NCI-H510A treated with DMSO at 0.1 percent for 48 hours (cell line): ENCODE measurements at regions not wholly inside any gene's neighbourhood (a gene's known extent, or its start where the extent isn't known, plus 50 kb on each side); places are given as distances from the start of the nearest gene placed in this dataset.

Experiments
- DNase-seq: peaks from one replicate; lab custom pipeline; 2025; lab: John Stamatoyannopoulos, UW

DNA sequence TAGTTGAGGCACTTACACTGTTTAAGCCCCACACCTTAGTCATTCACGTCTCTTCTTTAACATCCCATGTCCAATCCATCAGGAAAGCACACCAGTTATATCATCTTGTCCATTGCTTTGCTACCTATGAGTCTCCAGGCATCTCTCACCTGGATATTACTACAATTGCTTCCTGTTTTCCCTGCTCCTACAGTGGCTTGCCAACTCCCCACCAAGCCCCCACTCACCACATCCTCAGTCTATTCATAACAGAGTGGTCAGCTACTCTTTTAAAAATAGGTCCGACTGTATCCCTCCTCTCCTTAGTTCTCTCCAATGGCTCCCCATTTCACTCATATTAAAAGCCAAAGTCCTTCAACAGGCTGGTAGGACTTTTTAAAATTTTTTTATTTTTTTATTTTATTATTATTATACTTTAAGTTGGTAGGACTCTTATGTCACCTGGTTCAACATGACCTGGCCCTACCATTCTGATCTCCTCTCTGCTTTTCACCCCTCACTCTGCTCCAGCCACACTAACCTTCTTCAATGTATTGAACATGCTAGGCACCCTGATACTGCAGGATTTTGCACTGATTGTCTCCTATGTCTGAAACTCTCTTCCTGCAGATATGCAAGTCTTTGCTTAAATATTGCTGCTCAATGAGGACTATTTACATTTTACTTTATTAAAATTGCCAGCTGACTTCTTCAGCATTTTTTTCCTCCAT is 253.2 kb downstream of the CYRIA start:
- no peak for DNase-seq

DNA sequence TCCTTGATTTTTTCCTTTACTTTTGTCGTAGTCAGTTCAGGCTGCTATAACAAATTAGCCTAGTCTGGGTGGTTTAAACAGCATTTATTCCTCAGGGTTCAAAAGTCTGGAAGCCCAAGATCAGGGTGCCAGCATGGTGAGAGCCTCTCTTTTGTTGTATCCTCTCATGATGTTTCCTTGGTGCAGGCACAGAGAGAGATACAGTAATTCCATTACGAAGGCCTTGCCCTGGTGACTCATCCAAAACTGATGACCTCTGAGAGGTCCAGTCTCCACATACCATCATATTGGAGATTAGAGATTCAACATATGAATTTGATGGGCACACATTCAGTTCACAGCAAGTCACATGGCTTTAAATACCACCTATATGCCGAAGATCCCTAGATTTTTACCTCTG is 253.8 kb downstream of the CYRIA start:
- no peak for DNase-seq

DNA sequence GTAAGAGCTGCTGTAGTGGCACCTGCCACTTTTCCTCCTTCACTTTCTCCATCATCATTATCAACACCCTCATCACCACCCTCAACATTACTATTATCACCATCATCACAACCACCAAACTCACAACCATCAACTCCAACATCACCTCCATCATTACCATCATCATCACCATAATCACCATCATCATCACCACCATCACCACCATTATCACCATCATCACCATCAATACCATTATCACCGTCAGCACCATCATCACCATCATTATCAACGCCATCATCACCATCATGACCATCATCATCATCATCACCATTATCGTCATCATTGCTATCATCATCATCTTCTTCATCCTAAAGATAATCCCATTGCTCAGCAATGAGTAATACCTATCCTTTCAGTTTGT is 255.8 kb downstream of the CYRIA start:
- DNase-seq: no peak

DNA sequence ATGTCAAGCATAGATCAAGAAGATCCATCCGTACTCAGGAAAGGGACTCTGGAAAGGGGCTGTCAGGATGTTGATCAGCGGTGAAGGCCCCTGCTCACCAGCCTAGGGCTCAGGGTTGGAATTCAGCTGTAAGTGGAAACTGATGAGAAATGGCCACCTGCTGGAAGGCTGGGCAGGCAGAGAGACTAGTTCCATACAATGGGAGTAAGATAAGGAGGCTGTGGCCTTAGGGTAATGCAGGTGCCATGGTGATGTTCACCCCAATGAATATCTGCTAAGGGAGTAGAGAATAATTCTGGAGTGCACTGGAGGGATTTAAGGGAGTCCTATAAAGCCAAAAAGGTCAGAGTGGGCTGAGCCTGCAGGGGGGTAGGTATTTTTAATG is 256.6 kb downstream of the CYRIA start:
- no peak for DNase-seq

DNA sequence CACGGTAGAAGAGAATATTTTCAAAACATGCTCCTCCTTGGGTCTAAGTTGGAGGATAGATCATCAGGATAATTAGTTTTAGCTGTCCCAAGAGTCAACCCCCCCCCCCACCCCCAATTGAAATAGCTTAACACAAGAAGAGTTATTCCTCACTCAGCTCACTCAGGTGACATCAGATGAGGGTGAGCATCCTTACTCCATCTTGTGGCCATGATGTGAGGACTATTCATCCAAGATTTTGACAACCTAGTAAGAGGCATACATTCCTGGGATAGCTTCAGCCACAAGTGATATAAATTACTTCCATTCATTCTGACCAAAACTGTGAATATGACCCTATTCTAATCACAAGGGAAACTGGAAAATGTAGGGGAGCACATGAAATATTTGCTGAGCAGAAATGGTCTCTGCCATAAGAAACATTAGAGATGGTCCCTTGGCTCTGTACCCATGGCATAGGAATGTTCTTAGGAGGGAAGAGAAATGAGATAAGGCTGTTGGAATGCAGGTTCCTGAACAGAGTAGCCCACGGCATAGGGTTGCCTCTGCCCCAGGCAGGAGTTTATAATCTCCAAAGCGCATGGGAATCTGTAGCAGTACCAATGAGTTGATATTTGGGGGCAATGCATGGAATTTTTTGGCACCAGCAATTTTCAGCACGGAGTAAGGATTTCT is 257.2 kb downstream of the CYRIA start:
- no peak for DNase-seq

DNA sequence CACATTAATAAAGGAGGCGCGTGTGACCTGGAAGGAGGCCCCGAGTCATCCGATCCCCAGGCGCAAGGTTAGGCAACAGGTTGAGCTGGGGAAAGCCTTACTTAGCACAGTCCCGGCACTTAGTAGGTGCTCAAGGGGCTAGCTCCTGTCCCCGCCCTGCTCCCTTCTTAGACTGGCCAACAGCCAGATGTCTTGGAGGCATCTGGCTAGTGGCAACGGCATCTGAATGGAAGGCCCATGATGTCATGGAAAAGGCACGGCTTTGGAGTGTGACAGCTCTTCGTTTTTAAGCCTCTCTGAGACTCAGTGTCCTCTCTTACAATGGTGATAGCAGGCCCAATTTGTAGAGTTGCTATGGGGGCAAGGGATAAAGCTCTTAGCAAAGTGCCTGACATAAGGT is 258.3 kb downstream of the CYRIA start:
- no peak for DNase-seq

DNA sequence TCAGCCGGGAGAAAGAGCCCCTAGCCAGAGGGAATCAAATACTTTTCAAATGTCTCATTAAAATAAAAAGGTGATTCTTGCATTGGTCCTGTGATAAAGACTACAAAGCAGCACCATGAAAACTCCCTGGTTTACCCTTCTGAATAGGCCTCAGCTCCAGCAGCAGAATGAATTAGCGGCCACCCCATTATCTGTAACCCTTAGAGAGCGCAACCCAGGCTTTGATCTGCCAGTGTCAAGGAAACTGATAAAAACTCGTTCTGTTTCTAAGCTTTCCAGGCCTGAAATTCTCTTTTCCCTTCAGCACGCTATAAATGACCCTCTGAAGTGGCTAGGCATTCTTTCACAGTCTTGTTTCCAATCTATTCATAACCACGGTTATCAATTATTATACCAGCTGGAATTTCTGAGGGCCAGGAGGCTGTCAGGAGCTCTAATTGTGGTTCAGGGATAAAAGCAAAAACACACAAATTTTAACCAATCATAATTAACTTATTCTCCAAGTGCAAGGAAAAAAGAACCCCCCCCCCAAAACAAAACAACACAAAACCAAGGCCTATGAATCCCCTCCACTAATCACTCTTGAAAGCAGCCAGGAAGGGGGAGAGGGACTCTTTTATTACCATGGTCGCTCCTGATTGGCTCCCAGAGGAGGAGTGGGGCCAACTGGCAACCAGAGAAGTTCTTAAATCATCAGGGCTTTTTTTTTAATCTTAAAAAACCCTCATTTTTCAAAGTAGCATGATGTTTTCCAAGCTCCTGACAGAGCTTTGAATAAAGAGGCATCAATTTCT is 258.9 kb downstream of the CYRIA start:
- DNase-seq: no peak

DNA sequence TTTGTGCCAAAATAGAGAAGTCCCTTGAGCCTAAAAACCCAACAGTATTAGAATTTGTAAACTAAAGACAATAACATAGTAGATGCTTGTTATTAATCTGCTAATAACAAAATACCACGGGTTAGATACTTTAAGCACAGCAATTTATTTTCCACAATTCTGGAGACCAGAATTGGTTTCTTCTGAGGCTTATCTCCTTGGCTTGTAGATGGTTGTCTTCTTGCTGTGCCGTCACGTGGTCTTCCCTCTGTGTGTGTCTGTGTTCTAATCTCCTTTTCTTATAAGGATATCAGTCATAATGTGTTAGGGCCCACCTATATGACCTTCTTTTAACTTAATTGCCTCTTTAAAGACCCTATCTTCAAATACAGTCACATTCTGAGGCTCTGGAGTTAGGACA is 260.1 kb downstream of the CYRIA start:
- no peak for DNase-seq

DNA sequence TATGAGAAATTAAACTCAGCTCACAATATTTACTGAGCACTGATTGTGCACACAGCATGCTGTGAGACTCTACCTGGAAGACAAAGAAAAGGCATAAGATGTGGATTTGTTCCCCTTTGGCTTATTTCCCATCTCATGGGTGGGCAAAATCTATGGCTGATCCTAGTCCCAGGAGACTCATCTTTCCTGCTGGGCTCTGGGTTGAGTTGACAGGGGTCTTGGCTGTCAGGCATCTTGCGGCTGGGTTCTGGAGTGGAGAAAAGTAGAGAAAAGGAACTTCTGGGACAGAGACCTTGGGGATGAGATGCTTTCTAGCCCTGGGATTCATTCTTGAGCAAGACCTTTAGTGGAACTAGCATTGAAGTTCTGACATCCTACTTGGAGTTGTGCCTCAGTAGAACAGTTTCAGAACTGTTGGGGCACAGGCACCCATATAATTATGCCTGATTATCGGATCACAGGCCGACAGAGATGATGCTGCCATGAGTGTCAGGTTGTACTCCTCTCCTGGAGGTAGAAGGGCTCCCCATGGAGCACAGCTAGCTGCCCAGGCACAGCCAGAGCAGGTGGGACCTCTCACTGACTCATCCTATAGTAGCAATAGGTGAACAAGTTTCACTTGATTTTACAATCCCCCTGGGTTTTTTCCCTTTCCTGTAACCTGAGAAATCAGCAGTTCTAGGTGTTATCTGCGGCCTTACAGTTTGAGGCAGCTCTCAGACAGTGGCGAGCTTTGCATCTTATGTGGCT is 260.9 kb downstream of the CYRIA start:
- DNase-seq: no peak

DNA sequence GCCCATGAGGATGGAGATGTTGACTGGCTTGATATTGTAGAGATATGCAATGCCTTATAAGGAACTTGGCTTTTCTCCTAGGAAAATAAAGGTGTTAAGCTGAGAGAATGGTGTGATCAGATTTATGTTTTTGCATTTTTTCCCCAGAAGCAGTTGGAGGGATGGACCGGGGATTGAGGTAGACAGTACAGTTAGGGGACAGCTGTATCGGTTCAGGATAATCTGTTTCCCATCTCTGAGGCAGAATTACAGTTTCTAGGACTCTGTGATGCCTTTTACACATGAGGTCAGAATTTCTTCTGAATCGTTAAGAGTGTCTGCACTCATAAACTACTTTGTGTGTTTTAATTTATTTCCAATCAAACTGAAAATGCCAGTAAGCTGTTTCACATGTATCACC is 261.5 kb downstream of the CYRIA start:
- DNase-seq: no peak

DNA sequence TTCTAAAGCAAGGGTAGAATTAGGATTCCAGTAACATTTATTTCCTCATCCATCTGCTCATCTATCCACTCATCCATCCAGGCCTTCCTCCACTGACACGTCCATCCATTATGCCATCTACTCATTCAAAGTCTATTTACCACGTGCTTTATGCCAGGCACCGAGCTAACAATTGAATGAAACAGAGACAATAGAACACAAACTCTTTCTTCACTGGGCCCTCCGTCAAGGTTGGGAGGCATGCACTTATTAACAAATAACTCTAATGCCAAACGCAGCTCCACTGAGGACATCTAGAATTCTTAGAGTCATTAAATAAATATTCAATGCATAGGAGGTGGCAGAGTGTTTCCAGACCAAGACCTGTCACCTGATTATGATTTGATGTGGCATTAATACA is 262.7 kb downstream of the CYRIA start:
- no peak for DNase-seq

DNA sequence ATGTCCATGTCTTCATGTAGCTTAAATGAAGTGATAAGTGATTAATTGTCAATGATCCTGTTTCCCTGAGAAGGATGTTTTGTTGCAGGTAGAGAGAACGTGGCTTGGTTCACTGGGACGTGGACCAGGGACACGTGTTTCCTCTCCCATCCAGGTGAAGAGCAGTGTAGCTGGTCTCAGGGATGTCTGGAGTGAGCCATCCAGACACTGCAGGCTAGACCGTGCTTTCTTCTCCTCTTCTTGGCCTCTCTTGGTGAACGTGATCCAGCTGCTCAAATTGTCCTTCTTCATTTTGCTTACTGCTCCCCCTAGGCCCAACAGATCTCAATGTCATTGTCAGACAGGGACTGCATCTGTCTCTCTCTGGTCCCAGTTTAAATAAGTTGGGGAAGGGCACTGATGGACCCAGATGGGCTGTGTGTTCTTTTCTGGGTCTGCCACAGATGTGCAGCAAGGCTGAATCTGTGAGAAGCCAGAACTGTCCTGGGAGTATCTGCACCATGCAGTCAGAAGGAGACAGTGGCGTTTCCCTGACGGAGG is 263.8 kb downstream of the CYRIA start:
- DNase-seq: no peak

DNA sequence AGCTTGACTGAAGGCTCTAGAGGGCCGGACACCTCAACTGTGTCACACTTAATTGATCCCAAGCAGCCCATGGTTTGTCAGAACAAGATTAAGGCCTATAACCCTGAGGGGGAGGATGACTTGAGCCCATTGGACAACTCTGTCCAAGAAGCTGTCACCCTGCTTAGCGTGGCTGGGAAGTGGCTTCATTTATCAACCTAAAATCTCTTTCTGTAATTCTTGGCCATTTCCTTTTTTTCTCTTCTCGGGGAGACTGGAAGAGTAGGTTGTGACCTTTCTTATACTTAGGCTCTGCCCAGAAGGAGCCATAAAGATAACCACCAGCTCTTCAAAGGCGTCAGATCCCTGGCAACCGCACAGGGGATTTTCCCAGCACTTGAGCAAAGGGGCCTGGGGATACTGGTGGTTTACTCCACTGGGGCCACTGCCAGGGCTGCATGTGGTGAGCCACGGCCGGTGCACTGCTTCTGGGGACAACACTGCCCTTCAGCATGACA is 265.5 kb downstream of the CYRIA start:
- no peak for DNase-seq

DNA sequence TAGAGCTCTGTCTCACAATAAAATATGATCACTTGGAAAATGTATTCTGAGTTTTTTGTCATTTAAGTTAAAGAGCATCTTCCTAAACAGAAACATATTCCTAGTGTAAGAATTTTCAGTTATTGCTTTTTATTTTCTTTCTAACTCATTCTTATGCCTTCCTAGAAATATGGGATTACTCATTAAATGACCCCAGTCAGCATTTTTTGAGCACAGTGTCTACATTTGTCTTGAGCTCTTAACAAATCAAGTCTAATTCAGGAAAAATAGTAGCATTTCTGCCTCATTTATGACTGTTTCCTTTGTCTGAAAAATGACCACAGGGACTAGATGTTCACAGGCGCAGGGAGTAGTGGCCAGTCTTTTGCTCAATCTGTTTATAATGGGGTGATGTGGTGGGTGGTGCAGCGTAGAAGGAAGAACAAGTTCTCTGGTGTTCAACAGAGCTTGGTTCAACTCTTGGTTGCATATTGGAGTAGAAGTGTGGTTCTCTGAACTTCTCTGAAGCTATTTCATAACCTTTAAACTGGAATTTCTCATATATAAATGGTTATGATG is 267.1 kb downstream of the CYRIA start:
- no peak for DNase-seq

DNA sequence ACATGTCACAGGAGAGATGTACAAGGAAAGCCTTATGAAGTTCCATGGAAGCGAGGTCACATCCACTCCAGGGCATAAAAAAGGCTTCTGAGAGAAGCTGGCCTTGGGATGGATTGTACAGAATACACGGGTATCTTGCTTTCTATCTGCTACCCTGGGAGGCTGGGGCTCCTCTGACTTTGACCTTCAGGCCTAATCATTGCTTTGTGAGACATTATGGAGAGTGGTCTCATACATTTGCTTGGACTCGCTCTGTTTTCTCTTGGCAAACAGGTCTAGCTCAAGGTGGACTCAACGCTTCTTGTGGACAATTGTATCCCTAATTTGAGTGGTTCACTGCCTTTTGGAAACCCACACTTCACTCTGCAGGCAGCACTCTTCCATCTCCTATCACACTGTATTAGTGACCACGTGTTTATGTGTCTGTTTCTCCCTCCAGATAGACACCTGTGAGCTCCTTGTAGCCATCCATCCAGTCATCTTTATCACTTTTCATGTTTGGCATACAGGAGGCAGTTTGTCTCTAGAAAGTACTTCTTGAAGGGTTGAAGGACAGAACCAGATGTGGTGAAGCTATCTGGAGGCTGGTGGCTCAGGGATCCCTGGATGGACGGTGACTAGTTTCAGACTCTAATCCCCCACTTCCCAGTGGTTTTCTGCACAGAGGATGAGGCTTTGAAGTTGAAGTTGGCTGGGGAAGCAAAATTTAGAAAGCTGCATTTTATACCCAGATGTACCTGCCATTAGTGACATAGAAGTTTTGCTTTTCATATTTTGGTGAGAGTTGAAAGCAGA is 267.8 kb downstream of the CYRIA start:
- DNase-seq: no peak

DNA sequence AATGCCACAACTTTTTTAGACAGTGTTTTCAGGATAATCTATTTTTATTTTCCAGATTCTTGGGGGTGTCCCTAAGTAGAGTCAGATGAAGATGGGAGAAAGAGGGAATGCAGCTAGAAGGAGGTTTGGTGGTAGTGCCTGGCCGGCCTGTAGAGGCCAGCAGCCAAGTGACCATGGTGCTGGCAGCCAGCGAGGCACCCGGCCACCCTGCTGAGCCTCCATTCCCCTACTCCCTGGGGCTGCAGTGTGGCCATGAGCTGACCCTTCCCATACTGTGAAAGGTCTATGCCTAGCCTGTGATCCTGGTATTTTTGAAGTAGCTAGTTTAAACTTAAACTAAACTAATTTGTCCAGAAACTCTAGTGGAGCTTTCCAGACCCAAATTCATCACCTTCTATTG is 268.6 kb downstream of the CYRIA start:
- no peak for DNase-seq

DNA sequence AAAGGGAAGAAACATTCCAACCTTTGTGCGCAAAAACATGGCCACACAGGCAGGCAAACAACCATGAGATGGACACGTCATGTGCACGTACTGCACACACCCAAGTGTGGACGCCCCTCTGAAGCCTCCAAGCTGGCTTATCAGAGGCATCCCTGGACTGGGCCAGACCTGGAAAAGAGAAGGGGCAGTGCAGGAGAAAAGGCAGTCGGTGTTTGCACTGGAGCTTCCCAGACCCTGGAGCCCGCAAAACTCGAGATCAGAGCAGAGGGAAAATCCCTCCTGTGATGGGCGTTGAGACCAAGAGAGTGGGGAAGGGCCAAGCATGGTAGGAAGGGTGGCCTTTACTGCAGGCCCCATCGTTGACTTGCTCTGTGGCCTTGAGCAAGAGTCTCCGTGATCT is 269.5 kb downstream of the CYRIA start:
- no peak for DNase-seq

DNA sequence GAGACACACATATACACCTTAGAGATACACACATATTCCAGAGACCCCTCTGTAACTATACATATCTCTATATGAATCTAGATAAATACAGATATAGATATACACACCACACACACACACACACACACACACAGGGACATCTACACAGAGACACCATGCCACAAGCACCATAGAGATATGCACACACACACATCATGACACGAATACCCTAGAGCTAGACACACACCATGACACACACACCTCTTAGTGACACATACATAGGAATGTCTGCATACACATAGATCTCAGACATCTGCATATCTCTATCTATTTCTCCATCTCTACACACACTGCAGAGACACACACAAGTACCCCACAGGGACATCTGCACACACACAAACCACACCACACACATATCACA is 270.0 kb downstream of the CYRIA start:
- no peak for DNase-seq

DNA sequence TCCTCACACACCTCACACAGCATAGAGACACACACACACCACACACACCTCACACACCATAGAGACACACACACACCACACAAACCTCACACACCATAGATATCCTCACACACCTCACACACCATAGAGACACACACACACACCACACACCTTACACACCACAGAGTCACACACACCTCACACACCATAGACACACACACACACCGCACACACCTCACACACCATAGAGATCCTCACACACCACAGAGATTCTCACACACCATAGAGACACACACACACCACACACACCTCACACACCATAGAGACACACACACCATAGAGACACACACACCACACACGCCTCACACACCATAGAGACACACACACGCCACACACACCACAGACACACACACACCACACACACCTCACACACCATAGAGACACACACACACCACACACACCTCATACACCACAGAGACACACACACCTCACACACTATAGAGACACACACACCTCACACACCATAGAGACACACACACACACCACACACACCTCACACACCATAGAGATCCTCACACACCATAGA is 270.6 kb downstream of the CYRIA start:
- DNase-seq: no peak
